ENCODE measurements at regions not wholly inside any gene's neighbourhood (a gene's known extent, or its start where the extent isn't known, plus 50 kb on each side); places are given as distances from the start of the nearest gene placed in this dataset.

- CTCF ChIA-PET = no interaction called here
- TF ChIP-seq CTCF (IDR thresholded peaks at IDR 0.05; ENCODE audit: insufficient read depth, low read depth, low read length) = no peak
- POLR2A ChIA-PET = no interaction called here
- H3K36me3 ChIP-seq (ENCODE audit: control insufficient read depth, insufficient read depth, low read length) = no peaks in the 10 kb centered on the region
- H3K27me3 ChIP-seq (ENCODE audit: control insufficient read depth, insufficient read depth, low read length) = no peaks in the 10 kb centered on the region
- no peak overlapping the region for H3K4me3 ChIP-seq (ENCODE audit: low read depth, low read length)
- no peak for DNase-seq (ENCODE audit: low read depth)
Observed at GRCh38 chr13:30077240-30077735, 226.9 kb upstream of the UBL3 start.

DNA sequence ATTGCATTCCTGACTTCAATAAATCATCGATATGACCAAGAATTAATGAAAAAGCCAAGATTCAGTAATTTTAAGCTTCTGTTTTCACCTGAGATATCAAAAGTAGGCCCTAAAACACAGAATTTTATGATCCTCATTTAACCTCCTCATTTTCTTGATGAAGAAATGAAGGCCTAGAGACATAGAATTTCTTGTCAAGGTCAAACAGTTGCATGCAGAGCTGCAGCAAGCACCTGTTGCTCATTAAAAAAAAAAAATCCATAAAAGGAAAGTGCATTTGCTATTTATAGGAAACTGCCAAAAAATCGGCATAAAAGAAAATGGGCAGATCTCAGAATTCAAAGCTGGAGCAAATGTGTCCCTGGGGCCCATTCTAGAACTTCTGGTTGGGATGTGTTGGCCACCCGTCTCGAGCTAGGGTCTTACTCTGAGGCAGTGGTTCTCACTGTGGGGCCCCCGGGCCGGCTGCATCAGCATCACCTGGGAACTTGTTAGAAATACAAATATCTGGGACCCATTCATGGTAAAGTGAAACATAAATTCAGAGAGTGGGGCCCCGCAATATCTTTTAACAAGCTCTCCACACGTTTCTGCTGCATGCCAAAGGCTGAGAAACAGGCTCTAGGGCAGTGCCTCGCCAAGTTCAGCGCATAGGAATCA lies 224.7 kb upstream of the UBL3 start:
- Histone ChIP-seq H3K27me3 (ENCODE audit: control insufficient read depth, insufficient read depth, low read length) (no peaks in the 10 kb centered on the region), H3K4me3 (ENCODE audit: low read depth, low read length) (no peak overlapping the region), H3K36me3 (ENCODE audit: control insufficient read depth, insufficient read depth, low read length) (no peaks in the 10 kb centered on the region)
- ChIA-PET POLR2A (no interaction called here), CTCF (interaction anchor here (0.6 kb wide), 1 partner anchor 36 kb away, joined by 3 read pairs; no protein-coding TSS in a partner anchor)
- no peak for TF ChIP-seq CTCF (IDR thresholded peaks at IDR 0.05; ENCODE audit: insufficient read depth, low read depth, low read length)
- DNase-seq (ENCODE audit: low read depth) = no peak

GRCh38 chr13:30074431-30074830 lies 224.0 kb upstream of the UBL3 start:
- Histone ChIP-seq H3K4me3 (ENCODE audit: low read depth, low read length) (no peak overlapping the region), H3K27me3 (ENCODE audit: control insufficient read depth, insufficient read depth, low read length) (no peaks in the 10 kb centered on the region), H3K36me3 (ENCODE audit: control insufficient read depth, insufficient read depth, low read length) (no peaks in the 10 kb centered on the region)
- ChIA-PET CTCF (no interaction called here), POLR2A (no interaction called here)
- DNase-seq (ENCODE audit: low read depth) = peak; percentile 1
- no peak for TF ChIP-seq CTCF (IDR thresholded peaks at IDR 0.05; ENCODE audit: insufficient read depth, low read depth, low read length)

DNA sequence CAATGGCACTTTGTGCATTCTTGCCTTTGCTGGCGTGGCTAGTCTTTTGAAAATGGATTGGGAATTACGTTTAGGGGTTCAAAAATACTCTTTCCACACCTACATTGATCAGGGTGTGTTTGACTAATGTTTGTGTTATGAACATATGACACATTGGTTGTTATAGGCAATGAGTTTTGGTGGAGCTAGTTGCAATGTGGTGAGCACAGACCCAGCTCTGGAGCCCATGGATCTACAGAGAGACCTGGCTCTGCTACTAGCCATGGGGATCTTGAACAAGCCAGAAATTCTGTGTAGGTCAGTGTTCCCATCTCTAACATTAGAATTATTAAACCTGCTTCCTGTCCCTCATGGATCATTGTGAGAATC lies 222.4 kb upstream of the UBL3 start:
- POLR2A ChIA-PET = no interaction called here
- no peaks in the 10 kb centered on the region for H3K36me3 ChIP-seq (ENCODE audit: control insufficient read depth, insufficient read depth, low read length)
- CTCF ChIA-PET = no interaction called here
- no peaks in the 10 kb centered on the region for H3K27me3 ChIP-seq (ENCODE audit: control insufficient read depth, insufficient read depth, low read length)
- TF ChIP-seq CTCF (IDR thresholded peaks at IDR 0.05; ENCODE audit: insufficient read depth, low read depth, low read length) = no peak
- no peak for DNase-seq (ENCODE audit: low read depth)
- no peak overlapping the region for H3K4me3 ChIP-seq (ENCODE audit: low read depth, low read length)

GRCh38 chr13:30071969-30072817 lies 221.8 kb upstream of the UBL3 start:
- no peak overlapping the region for H3K4me3 ChIP-seq (ENCODE audit: low read depth, low read length)
- DNase-seq (ENCODE audit: low read depth) = no peak
- CTCF ChIA-PET = no interaction called here
- POLR2A ChIA-PET = no interaction called here
- no peak for TF ChIP-seq CTCF (IDR thresholded peaks at IDR 0.05; ENCODE audit: insufficient read depth, low read depth, low read length)
- no peaks in the 10 kb centered on the region for H3K36me3 ChIP-seq (ENCODE audit: control insufficient read depth, insufficient read depth, low read length)
- no peaks in the 10 kb centered on the region for H3K27me3 ChIP-seq (ENCODE audit: control insufficient read depth, insufficient read depth, low read length)

Data from BJ (cell line).